NCI-H2029 treated with DMSO at 0.1 percent for 48 hours (cell line): ENCODE measurements at regions not wholly inside any gene's neighbourhood (a gene's known extent, or its start where the extent isn't known, plus 50 kb on each side); places are given as distances from the start of the nearest gene placed in this dataset.
"Not testable (repeated sequence)": the region's sequence is repeated elsewhere in the genome, so short reads cannot be mapped to it uniquely, and the experiment has no call there.

Source experiments
- DNase-seq: peaks from one replicate; lab custom pipeline; 2025; lab: John Stamatoyannopoulos, UW

DNA sequence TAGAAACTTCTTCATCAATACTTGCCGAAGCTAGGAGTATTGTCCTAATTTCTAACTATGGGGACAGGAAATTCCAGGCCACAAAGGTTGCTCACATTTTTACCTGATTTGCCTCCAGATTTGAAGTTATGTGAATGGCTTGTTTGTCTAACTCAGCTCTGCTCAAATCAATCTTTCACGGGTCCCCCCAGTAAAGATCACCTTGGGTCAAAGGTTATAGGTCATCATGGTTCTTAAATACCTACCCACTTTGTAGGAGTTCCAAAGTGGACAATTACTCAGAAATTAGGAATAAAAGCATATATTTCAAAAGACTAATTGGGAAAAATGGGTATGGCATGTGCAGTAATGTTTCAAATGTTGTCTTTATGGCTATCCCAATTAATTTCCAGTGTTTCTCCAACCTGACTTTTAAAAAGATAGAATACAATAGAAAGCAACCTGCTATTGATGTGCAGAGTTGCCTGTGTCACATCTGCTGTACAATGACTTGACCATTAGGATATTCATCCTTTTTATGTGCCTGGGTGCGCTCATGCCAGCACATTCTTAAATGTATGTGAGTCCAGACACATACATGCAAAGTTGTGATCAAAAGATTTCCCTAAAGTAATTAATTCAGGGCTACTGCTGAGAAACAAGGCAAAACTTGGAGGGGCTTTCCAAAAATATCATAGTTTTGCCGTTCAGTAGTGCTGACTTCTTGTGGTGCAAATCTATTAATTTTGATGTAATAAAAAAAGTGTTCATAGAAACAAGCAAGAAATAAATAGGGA, 126.1 kb downstream of the MYCN start:
- no peak for DNase-seq

GRCh38 chr2:16065272-16066069, 125.1 kb downstream of the MYCN start:
- DNase-seq = not testable (repeated sequence)

GRCh38 chr2:16064745-16065144, 124.4 kb downstream of the MYCN start:
- no peak for DNase-seq

DNA sequence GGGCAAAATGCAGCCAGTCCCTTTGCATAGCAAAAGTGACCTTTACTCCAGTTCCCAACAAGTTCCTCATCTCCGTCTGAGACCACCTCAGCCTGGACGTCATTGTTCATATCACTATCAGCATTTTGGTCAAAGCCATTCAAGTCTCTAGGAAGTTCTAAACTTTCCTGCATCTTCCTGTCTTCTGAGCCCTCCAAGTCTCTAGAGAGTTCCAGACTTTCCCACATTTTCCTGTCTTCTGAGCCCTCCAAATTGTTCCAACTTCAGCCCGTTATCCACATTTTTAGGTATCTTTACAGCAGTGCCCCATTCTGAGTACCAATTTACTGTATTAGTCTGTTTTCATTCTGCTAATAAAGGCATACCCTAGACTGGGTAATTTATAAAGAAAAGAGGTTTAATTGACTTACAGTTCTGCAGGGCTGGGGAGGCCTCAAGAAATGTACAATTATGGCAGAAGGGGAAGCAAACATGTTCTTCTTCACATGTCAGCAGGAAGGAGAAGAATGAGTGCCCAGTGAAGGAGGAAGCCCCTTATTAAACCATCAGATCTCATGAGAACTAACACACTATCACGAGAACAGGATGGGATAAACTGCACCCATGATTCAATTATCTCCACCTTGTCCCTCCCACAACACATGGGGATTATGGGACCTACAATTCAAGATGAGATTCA, 123.7 kb downstream of the MYCN start:
- DNase-seq = no peak

DNA sequence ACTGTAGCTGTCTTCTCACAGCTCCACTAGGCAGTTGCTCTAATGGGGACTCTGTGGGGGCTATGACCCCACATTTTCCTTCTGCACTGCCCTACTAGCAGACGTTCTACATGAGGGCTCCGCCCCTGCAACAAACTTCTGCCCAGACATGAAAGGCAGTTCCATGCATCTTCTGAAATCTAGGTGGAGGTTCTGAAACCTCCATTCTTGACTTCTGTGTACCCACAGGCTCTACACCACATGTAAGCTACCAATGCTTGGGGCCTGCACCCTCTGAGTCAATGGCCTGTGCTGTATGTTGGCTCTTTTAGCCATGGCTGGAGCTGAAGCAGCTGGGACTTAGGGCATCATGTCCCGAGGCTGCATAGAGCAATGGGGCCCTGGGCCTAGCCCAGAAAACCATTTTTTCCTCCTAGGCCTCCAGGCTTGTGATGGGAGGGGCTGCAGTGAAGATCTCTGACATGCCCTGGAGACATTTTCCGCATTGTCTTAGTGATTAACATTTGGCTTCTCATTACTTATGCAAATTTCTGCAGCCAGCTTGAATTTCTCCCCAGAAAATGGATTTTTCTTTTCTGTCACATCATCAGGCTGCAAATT, 123.0 kb downstream of the MYCN start:
- DNase-seq = no peak

- DNase-seq = no peak
Observed at GRCh38 chr2:16062471-16063250, 122.3 kb downstream of the MYCN start.

GRCh38 chr2:16061441-16062217, 121.3 kb downstream of the MYCN start:
- no peak for DNase-seq

DNA sequence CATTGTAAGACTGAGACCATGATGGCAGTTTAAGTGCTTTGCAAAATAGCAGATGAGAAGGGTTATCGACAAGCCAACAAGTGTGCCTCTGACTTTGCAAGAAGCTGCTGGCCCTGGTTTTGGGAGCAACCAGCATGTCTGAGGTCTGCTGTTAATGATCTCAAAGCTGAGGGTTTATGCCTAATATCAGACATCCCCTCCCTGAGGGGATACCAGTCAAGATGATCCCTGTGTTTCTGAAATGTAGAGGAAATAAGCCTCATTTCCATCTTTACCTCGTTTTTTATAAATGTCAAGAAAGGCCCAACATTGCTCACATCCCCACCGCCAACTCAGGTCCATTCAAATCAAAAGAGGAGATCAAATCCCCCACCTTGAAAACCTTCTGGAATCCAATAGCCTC, 120.6 kb downstream of the MYCN start:
- no peak for DNase-seq

DNA sequence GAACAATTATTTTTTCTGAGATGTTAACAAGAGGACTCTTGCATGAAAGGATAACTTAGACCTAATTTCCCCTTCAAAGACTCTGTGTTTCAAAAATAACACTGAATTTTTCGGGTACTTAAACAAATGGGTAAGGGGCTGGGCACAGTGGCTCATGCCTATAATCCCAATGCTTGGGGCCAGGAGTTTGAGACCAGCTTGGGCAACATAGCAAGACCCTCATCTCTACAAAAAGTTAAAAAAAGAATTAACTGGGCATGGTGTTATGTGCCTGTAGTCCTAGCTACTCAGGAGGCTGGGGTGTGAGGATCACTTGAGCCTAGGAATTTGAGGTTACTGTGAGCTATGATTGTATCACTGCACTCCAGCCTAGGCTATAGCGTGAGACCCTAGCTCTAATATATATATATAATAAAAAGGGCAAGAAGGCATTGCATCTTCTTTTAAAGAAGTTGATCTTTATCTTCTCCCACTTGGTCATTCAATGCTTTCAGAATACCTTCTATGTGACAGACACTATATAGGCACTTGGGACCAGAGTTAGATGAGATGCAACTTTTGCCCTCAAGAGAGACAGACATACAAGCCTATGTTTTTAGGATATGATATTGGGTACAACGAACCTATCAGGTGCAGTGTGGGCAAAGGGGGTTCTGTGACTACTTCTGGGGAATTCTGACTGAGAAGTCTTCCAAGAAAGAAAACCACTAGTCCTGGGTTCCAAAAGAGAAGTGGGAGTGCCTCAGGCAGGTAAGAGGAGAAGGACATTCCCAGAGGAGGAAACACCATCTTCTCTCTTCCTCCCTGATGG, 120.0 kb downstream of the MYCN start:
- no peak for DNase-seq

- no peak for DNase-seq
Observed at GRCh38 chr2:16059393-16060016, 119.2 kb downstream of the MYCN start.

- no peak for DNase-seq
Observed at GRCh38 chr2:16058747-16059358, 118.5 kb downstream of the MYCN start.

DNA sequence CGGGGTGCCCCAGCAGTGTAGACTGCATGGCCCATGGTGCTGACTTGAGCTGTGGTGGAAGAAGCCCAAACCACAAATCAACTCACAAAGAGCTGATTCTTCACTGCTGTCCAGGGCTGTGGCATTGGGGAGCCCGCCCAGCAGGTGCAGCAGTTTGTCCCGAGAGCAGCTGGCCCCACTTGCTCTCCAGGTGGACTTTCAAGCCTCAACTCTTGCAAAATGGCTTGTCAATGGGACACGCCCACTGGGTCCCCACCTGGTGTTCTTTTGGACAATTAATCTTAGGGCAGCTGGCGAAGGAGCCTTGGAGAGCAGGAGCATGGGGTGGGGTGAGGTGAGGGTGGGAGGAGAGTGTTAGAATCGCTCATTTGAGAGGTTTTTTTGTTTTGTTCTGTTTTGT, 117.9 kb downstream of the MYCN start:
- no peak for DNase-seq

- DNase-seq = no peak
Observed at GRCh38 chr2:16057661-16058060, 117.3 kb downstream of the MYCN start.

DNA sequence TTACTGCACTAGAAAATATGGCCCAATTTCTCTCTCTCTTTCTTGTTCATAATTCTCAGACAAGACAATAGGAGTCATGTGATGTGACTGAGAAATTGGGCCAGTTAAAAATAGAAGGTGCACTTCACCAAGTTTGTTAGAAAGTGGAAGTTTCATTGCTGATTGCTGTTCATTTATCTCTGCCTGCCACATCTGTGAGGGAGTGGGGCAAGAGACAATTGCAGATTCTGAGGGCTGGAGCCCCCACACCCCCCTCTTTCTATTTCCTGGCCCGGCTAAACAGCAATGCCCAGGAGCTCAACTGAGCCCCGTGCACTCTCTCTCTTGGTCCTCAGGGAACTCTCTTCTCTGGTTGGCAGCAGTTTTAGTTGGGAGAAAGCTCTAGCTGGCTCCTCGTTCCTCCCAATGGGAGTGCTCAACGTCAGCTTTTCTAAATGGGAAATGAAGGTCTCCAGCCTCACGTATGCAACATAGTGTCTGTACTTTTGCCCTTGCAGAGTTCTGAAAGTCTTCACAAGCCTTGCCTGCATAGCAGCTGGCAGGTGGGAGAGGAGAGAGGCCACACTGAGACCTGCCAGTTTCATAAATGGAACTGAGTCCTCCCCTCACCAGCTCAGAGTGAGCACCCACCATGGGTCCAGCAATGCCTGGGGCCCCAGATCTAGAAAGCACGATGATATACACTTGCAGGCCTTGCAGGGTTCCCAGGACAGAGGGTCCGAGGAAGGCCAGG, 115.7 kb downstream of the MYCN start:
- no peak for DNase-seq

- DNase-seq = no peak
Observed at GRCh38 chr2:16053437-16054257, 113.3 kb downstream of the MYCN start.

GRCh38 chr2:16052571-16053052, 112.3 kb downstream of the MYCN start:
- not testable (repeated sequence) for DNase-seq

- no peak for DNase-seq
Observed at GRCh38 chr2:16051841-16052564, 111.7 kb downstream of the MYCN start.
